ENCODE measurements at regions not wholly inside any gene's neighbourhood (a gene's known extent, or its start where the extent isn't known, plus 50 kb on each side); places are given as distances from the start of the nearest gene placed in this dataset.

GRCh38 chr6:108795122-108795521, 53.1 kb upstream of the ARMC2 start (continued):
- no peak for TF ChIP-seq REST (IDR thresholded peaks at IDR 0.05; ENCODE audit: low read depth, low read length)

- CTCF ChIA-PET: interaction anchor here (1.0 to 2.0 kb wide), 4 partner anchors 52 to 254 kb away, joined by 3 to 9 read pairs (median 4); partner anchors contain the start of gene ARMC2
- Histone ChIP-seq H3K36me3 (replicated peaks in 1 of 2; ENCODE audit: control insufficient read depth in 1 of 2, insufficient read depth in 2 of 2, low read length in 1 of 2) (no peaks in the 10 kb centered on the region), H4K20me1 (ENCODE audit: insufficient read depth) (no peaks in the 10 kb centered on the region), H3K9ac (no peak overlapping the region), H3K9me3 (no peaks in the 10 kb centered on the region), H3K9me2 (no peaks in the 10 kb centered on the region), H3K27ac (ENCODE audit: low read depth in 2 of 2, low read length in 1 of 2) (no peak overlapping the region), H3K4me1 (ENCODE audit: control insufficient read depth in 1 of 2, insufficient read depth in 2 of 2, low read depth in 1 of 2, low read length in 1 of 2) (peaks cover 0 to 65% of the 10 kb centered on the region in 2 experiments; a peak in 2 of 4 replicates), H3K4me2 (no peak overlapping the region), H3K79me2 (ENCODE audit: insufficient read depth) (no peaks in the 10 kb centered on the region), H3K27me3 (ENCODE audit: insufficient read depth) (no peaks in the 10 kb centered on the region), H3F3A (replicated peaks; ENCODE audit: insufficient read depth) (no peaks in the 10 kb centered on the region), H2AFZ (ENCODE audit: low read depth) (no peak overlapping the region), H3K4me3 (ENCODE audit: low read depth in 2 of 2, low read length in 1 of 2) (no peak overlapping the region)
- no peak for DNase-seq
- WGBS (ENCODE audit: low lambda C conversion rate): 90% methylated on average over 5 of the region's 5 CpGs
- TF ChIP-seq POLR2AphosphoS5 (IDR thresholded peaks at IDR 0.05; ENCODE audit: low read depth, low read length): no peak
- no peak for TF ChIP-seq FOXJ3 (CRISPR knock-in tag; IDR thresholded peaks at IDR 0.05)
- TF ChIP-seq CHD2 (IDR thresholded peaks at IDR 0.05; ENCODE audit: low read length, partially characterized antibody): no peak
- TF ChIP-seq JUND (IDR thresholded peaks at IDR 0.05): no peak
- TF ChIP-seq USF1 (IDR thresholded peaks at IDR 0.05; ENCODE audit: borderline replicate concordance, low read depth): no peak
- TF ChIP-seq RXRA (IDR thresholded peaks at IDR 0.05; ENCODE audit: borderline replicate concordance, low read depth): no peak
- TF ChIP-seq SIN3A (IDR thresholded peaks at IDR 0.05; ENCODE audit: borderline replicate concordance, low read depth, low read length): no peak
- TF ChIP-seq REST (IDR thresholded peaks at IDR 0.05; ENCODE audit: low read depth, low read length): no peak
- no peak for TF ChIP-seq TAF1 (IDR thresholded peaks at IDR 0.05; ENCODE audit: borderline replicate concordance, low read depth, low read length)
- TF ChIP-seq MXI1 (IDR thresholded peaks at IDR 0.05; ENCODE audit: low read depth, low read length): no peak
- no peak for TF ChIP-seq EP300 (IDR thresholded peaks at IDR 0.05; ENCODE audit: borderline replicate concordance in 1 of 2, low read depth in 1 of 2, low read length in 1 of 2)
- TF ChIP-seq MAX (IDR thresholded peaks at IDR 0.05; ENCODE audit: low read depth): no peak
- TF ChIP-seq IRF3 (IDR thresholded peaks at IDR 0.05; ENCODE audit: low read depth, low read length): no peak
- no peak for TF ChIP-seq FOSL2 (IDR thresholded peaks at IDR 0.05; ENCODE audit: borderline replicate concordance, low read depth)
- no peak for TF ChIP-seq RAD21 (IDR thresholded peaks at IDR 0.05; ENCODE audit: low read length)
- no peak for TF ChIP-seq FOXM1 (IDR thresholded peaks at IDR 0.05; ENCODE audit: low read depth)
- TF ChIP-seq EZH2phosphoT487 (IDR thresholded peaks at IDR 0.05; ENCODE audit: borderline replicate concordance, low read depth): no peak
- no peak for TF ChIP-seq CTCF (IDR thresholded peaks at IDR 0.05)
- POLR2A ChIA-PET: no interaction called here
These were observed 52.4 kb upstream of the ARMC2 start for GRCh38 chr6:108795814-108796213.
